Sigmoid colon (tissue), 4 donors: ENCODE measurements at regions not wholly inside any gene's neighbourhood (a gene's known extent, or its start where the extent isn't known, plus 50 kb on each side); places are given as distances from the start of the nearest gene placed in this dataset.

Experiments
- EP300 ChIP-seq, 4 donors: sonication (generic); formaldehyde crosslinking; IDR thresholded peaks; one replicate each; pipeline ENCODE4 v1.6.1; 2017; ENCODE audit warnings: antibody characterized with exemption in 4 of 4
- POLR2A ChIP-seq, 2 donors: fragments of 450-650 bp; IDR thresholded peaks; one replicate each; pipeline ENCODE4 v1.6.1; 2016; ENCODE audit warnings: antibody characterized with exemption in 2 of 2, mild to moderate bottlenecking in 2 of 2, moderate library complexity in 2 of 2
- POLR2AphosphoS5 ChIP-seq, 4 donors: sonication (generic); formaldehyde crosslinking; IDR thresholded peaks; one replicate each; pipeline ENCODE4 v1.6.1; 2017; ENCODE audit warnings: antibody characterized with exemption in 4 of 4
- TF ChIP-seq, protein P1 (sequence below), 4 experiments: fragments of 450-650 bp in 3 of 4; fragments of 200-600 bp in 1 of 4; IDR thresholded peaks; one replicate each; pipeline ENCODE4 v1.5.1; 2016 to 2019; ENCODE audit warnings: antibody characterized with exemption in 4 of 4, mild to moderate bottlenecking in 3 of 4, moderate library complexity in 2 of 4

DNA sequence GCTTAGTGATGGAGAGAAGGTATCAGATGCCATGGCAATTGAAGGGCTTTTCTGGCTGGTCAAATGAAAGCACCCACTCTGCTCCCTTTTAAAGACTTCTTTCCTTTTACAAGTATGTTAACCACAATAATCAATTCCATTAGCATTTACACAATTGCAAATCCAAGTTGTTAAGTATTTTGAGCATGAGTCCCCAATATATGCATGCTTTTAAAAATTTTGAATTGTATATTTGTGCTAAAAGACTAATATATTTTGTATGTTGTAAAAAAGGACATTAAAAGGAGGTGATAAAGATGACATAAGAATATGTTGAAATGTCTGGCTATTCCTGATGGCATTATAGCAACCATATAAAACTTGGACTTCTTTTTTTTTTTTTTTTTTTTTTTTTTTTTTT, 639.9 kb upstream of the CPEB2 start:
- TF ChIP-seq, protein P1, sequence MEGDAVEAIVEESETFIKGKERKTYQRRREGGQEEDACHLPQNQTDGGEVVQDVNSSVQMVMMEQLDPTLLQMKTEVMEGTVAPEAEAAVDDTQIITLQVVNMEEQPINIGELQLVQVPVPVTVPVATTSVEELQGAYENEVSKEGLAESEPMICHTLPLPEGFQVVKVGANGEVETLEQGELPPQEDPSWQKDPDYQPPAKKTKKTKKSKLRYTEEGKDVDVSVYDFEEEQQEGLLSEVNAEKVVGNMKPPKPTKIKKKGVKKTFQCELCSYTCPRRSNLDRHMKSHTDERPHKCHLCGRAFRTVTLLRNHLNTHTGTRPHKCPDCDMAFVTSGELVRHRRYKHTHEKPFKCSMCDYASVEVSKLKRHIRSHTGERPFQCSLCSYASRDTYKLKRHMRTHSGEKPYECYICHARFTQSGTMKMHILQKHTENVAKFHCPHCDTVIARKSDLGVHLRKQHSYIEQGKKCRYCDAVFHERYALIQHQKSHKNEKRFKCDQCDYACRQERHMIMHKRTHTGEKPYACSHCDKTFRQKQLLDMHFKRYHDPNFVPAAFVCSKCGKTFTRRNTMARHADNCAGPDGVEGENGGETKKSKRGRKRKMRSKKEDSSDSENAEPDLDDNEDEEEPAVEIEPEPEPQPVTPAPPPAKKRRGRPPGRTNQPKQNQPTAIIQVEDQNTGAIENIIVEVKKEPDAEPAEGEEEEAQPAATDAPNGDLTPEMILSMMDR (IDR thresholded peaks at IDR 0.05), result no peak
- TF ChIP-seq POLR2A (IDR thresholded peaks at IDR 0.05), result no peak
- TF ChIP-seq POLR2AphosphoS5 (IDR thresholded peaks at IDR 0.05), result no peak
- no peak for TF ChIP-seq EP300 (IDR thresholded peaks at IDR 0.05)
